ENCODE measurements at regions not wholly inside any gene's neighbourhood (a gene's known extent, or its start where the extent isn't known, plus 50 kb on each side); places are given as distances from the start of the nearest gene placed in this dataset.
"Not testable (repeated sequence)": the region's sequence is repeated elsewhere in the genome, so short reads cannot be mapped to it uniquely, and the experiment has no call there.

GRCh38 chr22:10777733-10778132 is 4750.3 kb upstream of the OR11H1 start:
- TF ChIP-seq CTCF (IDR thresholded peaks at IDR 0.05 in 4 of 5, conservative IDR thresholded peaks at IDR 0.05 in 1 of 5); POLR2A (IDR thresholded peaks at IDR 0.05): not testable (repeated sequence)

All from gastrocnemius medialis (tissue), 4 donors.